ENCODE measurements at regions not wholly inside any gene's neighbourhood (a gene's known extent, or its start where the extent isn't known, plus 50 kb on each side); places are given as distances from the start of the nearest gene placed in this dataset.

- no peak overlapping the region for H3K27ac ChIP-seq (ENCODE audit: low read depth, low read length)
- no peaks in the 10 kb centered on the region for H3K27me3 ChIP-seq (ENCODE audit: low read length)
- H3K9me3 ChIP-seq (ENCODE audit: insufficient read depth, low read length) = no peaks in the 10 kb centered on the region
- TF ChIP-seq EZH2phosphoT487 (conservative IDR thresholded peaks at IDR 0.05; ENCODE audit: low read length) (no peak), CTCF (IDR thresholded peaks at IDR 0.05; ENCODE audit: insufficient read depth, low read length, poor library complexity, severe bottlenecking) (no peak)
- no peaks in the 10 kb centered on the region for H4K20me1 ChIP-seq (ENCODE audit: low read depth, low read length)
- no peaks in the 10 kb centered on the region for H3K9me2 ChIP-seq (replicated peaks; ENCODE audit: insufficient read depth, low read length)
- no peak overlapping the region for H3K9ac ChIP-seq (ENCODE audit: low read length)
- no peak overlapping the region for H3K4me3 ChIP-seq (ENCODE audit: insufficient read depth, low read length, poor library complexity, severe bottlenecking)
- H2AFZ ChIP-seq (ENCODE audit: low read depth, low read length, severe bottlenecking) = no peak overlapping the region
- H3K36me3 ChIP-seq (ENCODE audit: low read length) = no peaks in the 10 kb centered on the region
- no peaks in the 10 kb centered on the region for H3K79me2 ChIP-seq (ENCODE audit: insufficient read depth, low read length)
- H3K4me2 ChIP-seq (ENCODE audit: low read depth, low read length, poor library complexity, severe bottlenecking) = no peak overlapping the region
- no peaks in the 10 kb centered on the region for H3F3A ChIP-seq (ENCODE audit: insufficient read depth)
Measured at GRCh38 chr14:38021861-38022260, 185.8 kb upstream of the SSTR1 start.

- Histone ChIP-seq H3K9ac (ENCODE audit: low read length) (no peak overlapping the region), H4K20me1 (ENCODE audit: low read depth, low read length) (no peaks in the 10 kb centered on the region), H3K27me3 (ENCODE audit: low read length) (no peaks in the 10 kb centered on the region), H3K79me2 (ENCODE audit: insufficient read depth, low read length) (no peaks in the 10 kb centered on the region), H3K9me2 (replicated peaks; ENCODE audit: insufficient read depth, low read length) (no peaks in the 10 kb centered on the region), H3K36me3 (ENCODE audit: low read length) (no peaks in the 10 kb centered on the region), H2AFZ (ENCODE audit: low read depth, low read length, severe bottlenecking) (no peak overlapping the region), H3K9me3 (ENCODE audit: insufficient read depth, low read length) (no peaks in the 10 kb centered on the region), H3K27ac (ENCODE audit: low read depth, low read length) (no peak overlapping the region), H3K4me3 (ENCODE audit: insufficient read depth, low read length, poor library complexity, severe bottlenecking) (no peak overlapping the region), H3F3A (ENCODE audit: insufficient read depth) (no peaks in the 10 kb centered on the region), H3K4me2 (ENCODE audit: low read depth, low read length, poor library complexity, severe bottlenecking) (no peak overlapping the region)
- TF ChIP-seq CTCF (IDR thresholded peaks at IDR 0.05; ENCODE audit: insufficient read depth, low read length, poor library complexity, severe bottlenecking) = no peak
- no peak for TF ChIP-seq EZH2phosphoT487 (conservative IDR thresholded peaks at IDR 0.05; ENCODE audit: low read length)
Measured at GRCh38 chr14:38022775-38023174, 184.9 kb upstream of the SSTR1 start.

- Histone ChIP-seq H3K9me2 (replicated peaks; ENCODE audit: insufficient read depth, low read length) (no peaks in the 10 kb centered on the region), H3K4me3 (ENCODE audit: insufficient read depth, low read length, poor library complexity, severe bottlenecking) (no peak overlapping the region), H4K20me1 (ENCODE audit: low read depth, low read length) (no peaks in the 10 kb centered on the region), H3K9ac (ENCODE audit: low read length) (no peak overlapping the region), H2AFZ (ENCODE audit: low read depth, low read length, severe bottlenecking) (no peak overlapping the region), H3K9me3 (ENCODE audit: insufficient read depth, low read length) (no peaks in the 10 kb centered on the region), H3F3A (ENCODE audit: insufficient read depth) (no peaks in the 10 kb centered on the region), H3K79me2 (ENCODE audit: insufficient read depth, low read length) (no peaks in the 10 kb centered on the region), H3K36me3 (ENCODE audit: low read length) (no peaks in the 10 kb centered on the region), H3K27ac (ENCODE audit: low read depth, low read length) (no peak overlapping the region), H3K4me2 (ENCODE audit: low read depth, low read length, poor library complexity, severe bottlenecking) (no peak overlapping the region), H3K27me3 (ENCODE audit: low read length) (no peaks in the 10 kb centered on the region)
- TF ChIP-seq EZH2phosphoT487 (conservative IDR thresholded peaks at IDR 0.05; ENCODE audit: low read length) (no peak), CTCF (IDR thresholded peaks at IDR 0.05; ENCODE audit: insufficient read depth, low read length, poor library complexity, severe bottlenecking) (no peak)
Measured at GRCh38 chr14:38038171-38038570, 169.5 kb upstream of the SSTR1 start.

- TF ChIP-seq EZH2phosphoT487 (conservative IDR thresholded peaks at IDR 0.05; ENCODE audit: low read length) (no peak), CTCF (IDR thresholded peaks at IDR 0.05; ENCODE audit: insufficient read depth, low read length, poor library complexity, severe bottlenecking) (no peak)
- no peaks in the 10 kb centered on the region for H4K20me1 ChIP-seq (ENCODE audit: low read depth, low read length)
- no peaks in the 10 kb centered on the region for H3K9me2 ChIP-seq (replicated peaks; ENCODE audit: insufficient read depth, low read length)
- no peaks in the 10 kb centered on the region for H3K36me3 ChIP-seq (ENCODE audit: low read length)
- H3K9me3 ChIP-seq (ENCODE audit: insufficient read depth, low read length) = no peaks in the 10 kb centered on the region
- no peak overlapping the region for H3K9ac ChIP-seq (ENCODE audit: low read length)
- H3F3A ChIP-seq (ENCODE audit: insufficient read depth) = no peaks in the 10 kb centered on the region
- no peak overlapping the region for H3K27ac ChIP-seq (ENCODE audit: low read depth, low read length)
- H3K4me3 ChIP-seq (ENCODE audit: insufficient read depth, low read length, poor library complexity, severe bottlenecking) = no peak overlapping the region
- H3K79me2 ChIP-seq (ENCODE audit: insufficient read depth, low read length) = no peaks in the 10 kb centered on the region
- no peaks in the 10 kb centered on the region for H3K27me3 ChIP-seq (ENCODE audit: low read length)
- no peak overlapping the region for H3K4me2 ChIP-seq (ENCODE audit: low read depth, low read length, poor library complexity, severe bottlenecking)
- no peak overlapping the region for H2AFZ ChIP-seq (ENCODE audit: low read depth, low read length, severe bottlenecking)
Measured at GRCh38 chr14:38038986-38039385, 168.7 kb upstream of the SSTR1 start.
